LoVo (cell line): ENCODE measurements at regions not wholly inside any gene's neighbourhood (a gene's known extent, or its start where the extent isn't known, plus 50 kb on each side); places are given as distances from the start of the nearest gene placed in this dataset.
"Not testable (repeated sequence)": the region's sequence is repeated elsewhere in the genome, so short reads cannot be mapped to it uniquely, and the experiment has no call there.

ENCODE experiments used
- DNase-seq: peaks from one replicate; pipeline ENCODE4 v3.0.0-alpha.2; 2016; ENCODE audit warnings: low spot score

DNA sequence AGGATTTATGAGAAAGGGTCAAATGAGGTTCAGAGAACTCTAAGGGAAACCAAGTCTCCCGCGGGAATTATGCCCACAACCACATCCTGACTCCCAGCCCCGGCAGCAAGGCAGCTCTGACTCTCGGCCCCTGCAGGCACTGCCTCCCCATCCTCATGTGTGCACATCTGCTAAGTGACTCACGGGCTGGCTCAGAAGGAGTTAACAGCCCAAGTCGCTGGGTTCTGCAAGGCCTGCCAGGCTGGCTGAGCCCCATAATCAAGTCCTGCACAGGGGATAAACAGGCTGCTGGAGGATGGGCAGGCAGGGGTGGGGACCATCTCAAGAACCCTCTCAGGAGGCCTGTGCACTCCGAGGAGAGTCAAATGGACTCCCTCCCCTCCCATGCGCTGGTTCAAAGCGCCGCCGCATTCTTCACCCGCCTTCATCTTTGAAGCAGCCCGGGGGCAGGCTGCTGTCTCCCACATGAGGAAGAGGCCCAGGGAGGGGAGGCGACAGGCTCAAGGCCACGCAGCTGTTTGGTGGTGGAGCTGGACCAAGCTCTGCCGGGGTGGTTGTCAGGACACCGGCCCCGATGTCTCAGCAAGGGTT is 344.3 kb downstream of the MATN1 start:
- DNase-seq, result no peak

GRCh38 chr1:30378003-30378596 is 345.3 kb downstream of the MATN1 start:
- DNase-seq, result no peak

GRCh38 chr1:30377230-30378002 is 346.0 kb downstream of the MATN1 start:
- no peak for DNase-seq

DNA sequence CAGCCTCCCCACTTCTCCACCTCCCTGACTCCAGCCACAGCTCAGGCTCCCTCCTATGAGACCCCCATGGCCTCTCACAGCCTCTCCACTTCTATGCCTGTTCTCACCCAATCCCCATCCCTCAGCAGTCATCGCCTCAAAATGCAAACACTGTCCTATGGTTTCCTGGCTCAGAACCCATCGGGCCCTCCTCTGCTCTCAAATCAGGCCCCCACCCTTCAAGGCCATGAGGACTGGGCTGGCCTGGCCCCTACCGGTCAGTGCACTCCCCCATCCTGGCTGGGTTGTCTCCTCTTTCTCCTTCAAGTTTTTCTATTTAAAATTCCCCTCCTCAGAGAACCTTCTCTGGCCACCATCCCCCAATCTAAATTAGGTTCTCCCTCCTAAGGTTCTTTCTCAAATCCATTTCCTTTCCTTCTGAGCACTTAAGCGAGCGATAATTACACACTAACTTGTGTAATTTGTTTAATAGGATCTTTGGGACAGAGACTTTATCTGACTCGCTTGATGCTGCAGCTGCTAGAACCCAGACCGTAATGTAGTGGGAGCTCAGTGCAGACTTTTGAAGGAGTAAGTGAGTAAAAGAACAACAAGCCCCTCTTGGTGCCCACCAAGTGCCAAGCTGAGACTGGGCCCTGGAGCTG is 347.2 kb downstream of the MATN1 start:
- no peak for DNase-seq

DNA sequence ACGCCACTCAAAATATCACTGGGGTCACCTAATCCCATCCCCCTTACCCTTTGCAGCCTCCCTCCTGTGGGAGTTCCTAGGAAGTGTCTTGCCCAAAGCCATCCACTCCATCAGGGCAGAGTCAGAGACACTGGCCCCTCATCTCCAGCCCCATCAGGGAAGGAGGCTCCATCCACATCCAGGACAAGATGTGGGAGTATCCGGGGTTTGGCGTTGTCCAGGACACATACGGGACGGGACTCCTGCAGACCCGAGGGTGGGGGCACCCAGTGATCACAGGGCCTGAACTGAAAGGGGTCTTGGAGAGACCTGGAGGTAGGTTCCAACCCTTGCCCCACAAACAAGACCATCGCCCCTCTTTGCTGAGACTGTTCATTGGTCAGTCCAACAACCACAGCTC is 348.2 kb downstream of the MATN1 start:
- no peak for DNase-seq

- DNase-seq, result no peak
Measured at GRCh38 chr1:30374400-30375070, 348.9 kb downstream of the MATN1 start.

DNA sequence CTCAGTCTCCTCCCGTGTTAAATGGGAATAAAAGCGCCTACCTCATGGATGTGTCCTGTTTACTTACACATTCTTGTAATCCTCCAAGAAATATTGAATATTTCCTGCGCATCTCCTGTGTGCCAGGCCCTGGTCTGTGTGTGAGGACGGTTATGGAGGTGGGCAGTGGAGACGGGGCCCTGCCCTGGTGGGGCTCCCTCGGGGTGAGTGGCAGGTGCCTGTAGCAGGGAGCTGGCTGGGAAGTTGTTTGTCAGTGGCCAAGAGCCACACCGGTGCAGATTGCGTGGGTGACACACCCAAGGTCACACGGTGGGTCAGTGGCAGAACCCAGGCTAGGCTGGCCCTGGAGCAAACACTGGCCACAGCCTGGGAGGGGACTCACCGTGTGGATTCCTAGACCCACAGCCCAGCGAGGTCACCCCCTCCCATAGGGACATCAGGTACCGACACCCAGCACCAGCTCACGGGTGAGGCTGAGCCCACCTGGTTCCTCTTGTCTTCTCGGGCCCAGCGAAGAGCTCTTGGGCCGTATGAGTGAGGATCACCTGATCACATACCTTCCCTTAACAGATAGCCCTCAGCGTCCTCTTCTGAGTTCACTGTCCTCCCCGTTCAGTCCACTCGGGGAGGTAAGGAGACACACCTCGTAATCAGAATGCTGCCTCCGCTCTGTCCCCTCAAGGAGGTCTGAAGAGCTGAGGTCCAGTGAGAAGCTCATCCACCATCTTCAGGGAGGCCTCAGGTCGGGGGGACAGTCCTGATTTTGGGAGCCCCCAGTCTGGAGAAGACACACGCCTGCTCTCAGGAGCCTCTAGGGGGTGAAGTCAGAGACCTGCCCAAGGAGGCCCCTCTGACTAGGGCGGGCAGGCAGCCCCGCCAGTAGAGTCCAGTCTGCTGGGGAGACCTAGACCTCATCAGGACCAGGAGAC is 349.6 kb downstream of the MATN1 start:
- no peak for DNase-seq

GRCh38 chr1:30372792-30373433 is 350.5 kb downstream of the MATN1 start:
- DNase-seq, result no peak

DNA sequence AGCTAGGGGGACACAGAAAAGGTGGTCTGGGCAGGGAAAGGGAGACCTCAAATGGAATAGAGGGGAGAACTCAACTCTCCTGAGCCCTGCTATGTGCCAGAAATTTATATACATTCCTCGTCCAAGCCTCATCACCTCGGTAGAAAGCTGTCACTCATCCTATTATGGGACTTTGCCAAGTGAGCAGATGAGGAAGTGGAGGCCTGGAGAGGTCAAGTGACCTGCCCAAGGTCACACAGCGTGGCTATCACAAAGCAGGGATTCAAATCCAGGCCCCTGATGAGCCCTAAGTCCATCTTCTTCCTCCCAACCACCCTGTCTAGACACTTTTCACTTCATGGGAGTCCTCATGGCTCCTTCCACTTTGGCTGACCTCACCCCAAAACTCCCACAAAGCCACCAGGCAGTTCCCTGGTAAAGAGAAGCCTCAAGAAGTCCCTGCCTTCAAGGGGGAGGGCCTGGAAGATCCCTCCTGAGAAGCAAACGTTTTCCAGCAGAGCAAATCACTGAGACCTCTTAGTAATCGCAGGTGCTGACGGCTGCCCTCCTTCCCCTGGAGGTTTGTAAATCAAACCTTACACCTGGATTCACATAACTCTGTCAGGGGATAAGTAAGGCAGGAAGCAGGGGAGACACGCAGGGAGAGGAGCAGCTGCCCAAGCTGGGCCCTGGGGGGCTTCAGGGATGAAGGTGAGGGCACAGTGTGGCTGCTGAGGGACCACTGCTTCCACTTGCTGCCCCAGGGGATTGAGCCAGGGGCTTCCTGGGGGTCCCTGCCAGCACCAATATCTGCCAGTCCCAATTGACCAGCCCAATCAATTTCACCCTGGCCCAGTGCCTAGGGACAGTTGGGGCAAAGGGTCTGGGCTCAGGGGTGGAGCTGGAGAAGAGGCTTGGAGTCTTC is 351.2 kb downstream of the MATN1 start:
- no peak for DNase-seq

DNA sequence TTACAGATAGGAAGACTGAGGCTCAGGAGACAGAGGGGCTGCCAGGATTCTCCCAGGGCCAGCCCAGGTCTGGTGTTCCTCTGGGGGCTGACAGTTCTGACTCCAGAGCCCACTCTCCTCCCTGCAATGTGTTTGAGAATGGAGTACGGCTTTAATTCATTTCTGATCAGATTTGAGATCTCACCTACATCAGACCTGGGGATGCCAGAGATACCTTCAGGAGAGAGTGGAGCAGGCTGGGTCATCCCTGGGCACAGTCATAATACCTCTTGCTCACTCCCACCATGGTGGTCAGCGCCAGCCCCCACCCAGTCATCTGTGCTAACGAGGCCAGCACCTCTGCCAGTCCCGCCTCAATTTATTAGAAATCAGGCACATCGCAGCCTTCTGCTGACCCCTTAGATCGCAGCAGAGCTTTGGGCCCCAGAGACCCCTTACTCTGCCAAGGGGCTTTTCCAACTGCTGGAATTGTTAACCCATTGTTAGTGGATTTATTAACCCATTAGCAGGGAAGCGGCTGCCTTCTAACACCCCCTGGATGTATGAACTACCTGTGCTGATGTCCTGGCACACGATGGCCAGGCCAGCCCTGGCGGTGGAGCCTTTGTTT is 352.1 kb downstream of the MATN1 start:
- DNase-seq, result no peak

GRCh38 chr1:30368651-30369240 is 354.6 kb downstream of the MATN1 start:
- no peak for DNase-seq

DNA sequence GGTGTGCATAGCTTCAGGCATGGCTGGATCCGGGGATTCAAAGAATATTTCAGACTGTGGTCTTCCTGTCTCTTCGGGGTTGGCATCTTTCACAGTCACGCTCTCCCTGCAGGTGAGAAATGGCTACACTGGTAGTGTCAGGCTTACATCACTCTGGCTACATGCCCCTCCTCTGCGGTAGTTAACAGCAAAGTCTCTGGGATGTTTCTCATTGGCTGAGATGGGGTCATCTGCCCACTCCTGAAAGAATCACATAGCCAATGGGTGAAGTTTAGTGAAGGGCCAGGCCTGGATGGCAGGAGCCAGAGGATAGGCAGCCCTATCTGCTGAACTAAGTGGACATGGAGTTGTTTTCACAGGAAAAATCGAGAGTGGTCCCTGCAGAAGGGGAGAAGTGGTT is 356.5 kb downstream of the MATN1 start:
- DNase-seq, result no peak

GRCh38 chr1:30366199-30366598 is 357.2 kb downstream of the MATN1 start:
- no peak for DNase-seq

GRCh38 chr1:30365596-30365995 is 357.8 kb downstream of the MATN1 start:
- no peak for DNase-seq

GRCh38 chr1:30363031-30363430 is 360.4 kb downstream of the MATN1 start:
- DNase-seq, result no peak

GRCh38 chr1:30362603-30362990 is 360.8 kb downstream of the MATN1 start:
- no peak for DNase-seq

DNA sequence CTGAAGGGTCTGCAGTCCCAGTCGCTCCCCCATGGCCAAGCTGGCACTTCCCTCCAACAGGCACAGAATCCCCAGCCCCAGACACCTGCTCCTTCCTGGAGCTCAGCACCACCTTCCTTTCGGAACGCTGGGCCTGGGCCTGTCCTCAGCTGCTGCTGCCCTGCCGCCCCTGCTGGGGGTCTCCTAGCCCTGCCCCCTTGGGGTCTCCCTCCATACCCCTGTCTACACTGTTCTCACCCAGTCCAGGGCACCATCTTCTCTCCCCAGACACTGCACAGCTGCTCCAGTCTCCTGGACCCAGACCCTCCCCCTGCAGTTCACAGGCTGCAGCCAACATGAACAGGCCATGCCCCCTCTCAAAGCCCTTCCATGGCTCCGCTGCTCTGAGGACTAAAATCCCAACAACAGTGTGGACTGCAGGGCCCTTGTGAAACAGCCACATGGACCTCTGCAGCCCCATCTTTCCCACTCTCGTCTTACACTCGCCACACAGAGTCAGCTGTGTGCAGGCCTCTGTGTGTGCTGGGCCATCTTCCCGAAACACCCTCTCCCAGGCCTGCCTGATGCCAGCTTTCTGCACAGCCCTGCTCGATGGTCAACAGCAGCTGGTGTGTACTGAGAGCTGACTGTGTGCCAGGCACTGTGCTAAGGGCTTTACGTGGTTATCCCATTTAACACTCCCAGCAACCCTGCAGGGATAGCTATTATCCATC is 361.3 kb downstream of the MATN1 start:
- DNase-seq, result not testable (repeated sequence)

DNA sequence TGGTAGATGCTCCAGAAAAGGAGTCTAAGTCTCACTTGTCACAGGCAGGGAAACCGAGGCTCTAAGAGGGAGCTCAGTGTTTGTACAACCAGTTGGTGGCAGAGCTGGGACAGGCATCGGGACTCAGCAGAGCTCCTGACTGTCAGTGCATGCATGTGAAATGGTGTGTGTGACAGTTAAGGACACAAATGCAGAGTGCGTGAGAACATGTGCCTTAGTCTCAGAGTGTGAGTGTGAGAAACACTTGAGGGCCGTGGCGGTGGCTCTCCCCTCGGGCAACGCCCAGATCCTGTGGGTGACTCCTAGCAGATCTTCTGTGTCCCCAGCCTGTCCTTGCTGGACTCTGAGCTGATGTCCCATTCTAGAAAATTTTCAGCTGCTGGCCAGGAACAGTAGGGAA is 362.6 kb downstream of the MATN1 start:
- DNase-seq, result no peak
